ENCODE measurements at regions not wholly inside any gene's neighbourhood (a gene's known extent, or its start where the extent isn't known, plus 50 kb on each side); places are given as distances from the start of the nearest gene placed in this dataset.

DNA sequence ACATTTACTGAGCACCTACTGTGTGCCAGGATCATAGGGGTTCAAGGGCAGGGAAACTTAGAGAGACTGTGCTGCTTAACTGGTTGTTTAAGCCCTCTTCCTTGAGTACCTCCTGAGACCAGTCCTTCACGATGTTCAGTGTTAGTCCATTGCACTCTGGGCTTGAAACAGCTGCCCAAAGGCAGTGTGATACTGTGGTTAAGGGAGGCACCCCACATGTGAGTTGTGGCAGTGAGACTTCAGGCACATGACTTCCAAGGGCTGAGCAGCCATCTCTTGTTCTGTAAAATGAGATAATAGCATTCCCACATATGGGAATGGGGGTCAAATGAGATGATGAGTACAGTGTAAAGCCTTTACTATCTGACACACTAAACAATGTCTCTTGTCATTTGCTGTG, 75.1 kb downstream of the LINGO1 start:
- no peak for DNase-seq

DNA sequence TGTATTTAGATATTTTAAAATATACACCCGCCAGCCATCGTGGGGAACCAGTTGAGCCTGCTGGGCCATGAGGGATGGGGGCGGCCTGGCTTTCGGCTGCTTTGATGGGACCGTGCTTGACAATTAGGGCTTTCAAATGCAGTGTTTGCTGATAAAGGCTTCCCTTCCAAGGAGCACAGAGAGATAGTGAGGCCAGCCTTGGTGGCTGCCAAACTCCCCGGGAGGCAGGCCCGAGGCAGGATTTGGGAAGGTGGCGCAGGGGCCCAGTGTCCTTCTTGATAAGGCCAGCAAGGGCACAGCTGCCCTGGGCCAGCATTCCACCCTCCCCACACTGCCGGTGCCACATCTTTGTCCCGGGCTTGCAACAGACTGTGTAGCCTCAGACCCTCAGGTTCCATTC, 75.6 kb downstream of the LINGO1 start:
- peak in 1 of 56 donors; percentile 29 for DNase-seq

DNA sequence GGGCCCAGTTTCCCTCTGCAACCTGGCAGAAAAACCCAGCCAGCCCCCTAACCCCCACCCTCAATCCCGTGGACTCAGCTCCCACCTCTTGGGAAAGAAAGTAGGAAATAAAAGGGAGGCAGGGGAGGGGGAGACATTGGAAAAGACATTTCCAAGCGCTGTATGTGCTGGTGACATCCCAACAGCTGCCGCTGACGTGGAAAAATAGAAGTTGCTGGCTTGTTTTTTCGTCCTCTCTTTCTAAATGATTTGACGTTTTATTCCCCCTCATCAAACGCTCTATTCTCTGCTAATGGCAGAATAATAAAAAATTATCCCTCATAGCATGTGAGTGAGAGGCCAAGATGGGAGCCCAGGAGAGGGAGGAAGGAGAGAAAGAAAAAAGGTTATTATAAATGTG, 76.1 kb downstream of the LINGO1 start:
- no peak for DNase-seq

DNA sequence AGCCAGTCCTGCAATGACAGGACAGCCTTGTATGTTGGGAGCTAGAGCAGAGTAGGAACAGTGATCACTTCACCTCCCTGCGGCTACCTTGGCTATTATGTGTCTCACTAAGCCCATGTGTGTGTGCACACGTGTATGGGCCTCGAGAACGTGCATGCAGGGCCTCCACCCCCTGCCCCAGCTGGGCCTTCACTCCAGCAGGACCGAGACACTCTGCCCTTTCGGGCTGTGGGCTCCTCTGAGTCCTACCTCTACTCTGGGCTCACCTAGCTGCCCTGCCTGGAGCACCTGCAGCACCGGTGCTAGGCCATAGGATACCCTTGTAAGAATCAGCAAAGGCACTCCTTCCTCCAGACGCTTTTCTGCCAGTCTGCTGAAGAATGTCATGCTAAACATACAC, 77.5 kb downstream of the LINGO1 start:
- DNase-seq = peak in 1 of 56 donors; percentile 54

DNA sequence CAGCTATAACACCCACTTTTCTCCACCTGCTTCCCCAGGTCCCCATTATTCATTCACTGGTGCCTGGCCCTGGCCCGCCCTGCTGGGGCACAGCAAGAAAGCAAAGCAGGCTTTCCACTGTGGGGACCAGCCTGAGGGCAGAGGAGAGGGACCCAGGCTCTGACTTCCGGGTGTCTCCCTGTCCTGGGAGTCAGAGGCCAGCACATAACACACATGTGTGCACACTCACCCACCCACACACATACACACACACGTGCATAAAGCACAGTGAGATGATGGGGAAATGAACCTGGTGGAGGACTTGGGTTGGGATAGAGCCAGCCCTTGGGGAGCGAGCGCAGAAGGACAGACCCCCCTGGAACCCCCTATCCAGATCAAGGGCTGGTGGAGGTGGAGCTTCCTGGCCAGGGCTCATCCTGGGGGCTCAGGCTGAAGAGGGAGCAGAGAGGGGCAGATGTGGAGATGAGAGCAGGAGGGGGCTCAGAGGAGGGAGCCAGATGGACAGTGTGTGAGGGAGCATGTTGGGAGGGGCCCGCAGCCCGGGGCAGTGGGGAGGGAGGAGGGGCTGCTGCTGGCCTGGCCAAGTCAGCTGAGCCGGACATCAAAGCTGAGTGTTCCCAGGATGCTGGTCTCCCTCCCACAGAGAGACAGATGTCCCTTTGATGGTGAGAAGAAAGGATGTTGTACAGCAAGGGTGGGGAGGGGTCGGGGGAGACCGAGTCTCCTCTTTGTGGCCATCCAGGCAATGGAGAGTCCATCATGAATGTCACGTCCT, 78.2 kb downstream of the LINGO1 start:
- DNase-seq = peak in 54 of 56 donors; percentile 15 to 93 (median 80)

DNA sequence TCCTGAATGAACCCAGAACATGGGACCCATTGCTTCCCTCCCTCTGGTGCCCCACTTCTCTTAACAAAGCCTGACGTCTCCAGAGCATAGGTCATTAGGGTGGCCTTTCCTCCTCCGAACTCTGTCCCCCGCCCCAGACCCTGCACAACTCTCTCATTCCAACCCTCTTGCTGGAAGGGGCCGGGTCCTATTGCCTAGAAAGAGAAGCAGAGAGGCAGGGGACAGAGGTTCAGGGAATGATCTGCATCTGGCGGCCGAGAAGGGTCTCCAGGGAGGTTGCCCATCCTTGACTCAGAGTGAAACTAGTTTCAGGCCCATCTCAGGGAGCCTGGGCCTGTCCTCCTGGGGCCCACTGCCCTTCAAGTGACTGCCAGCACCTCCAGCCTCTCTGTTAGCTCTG, 79.0 kb downstream of the LINGO1 start:
- no peak for DNase-seq

DNA sequence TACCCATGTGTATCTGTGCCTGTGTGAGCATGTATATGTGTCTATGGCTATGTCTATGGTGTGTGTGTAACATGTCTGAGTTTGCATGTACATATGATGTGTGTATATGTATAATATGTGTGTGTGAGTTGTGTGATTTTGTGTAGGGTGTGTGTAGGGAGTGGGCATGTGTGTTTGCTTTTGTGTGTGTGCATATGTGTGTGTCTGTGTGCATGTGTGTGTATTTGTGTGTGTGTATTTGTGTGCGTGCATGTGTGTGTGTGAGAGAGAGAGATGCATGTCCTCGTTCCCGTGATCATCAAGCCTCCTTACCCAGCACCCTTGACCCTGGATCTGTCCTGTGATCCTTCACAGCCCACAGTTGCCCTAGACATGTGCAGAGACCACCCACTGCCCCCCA, 79.5 kb downstream of the LINGO1 start:
- no peak for DNase-seq

DNA sequence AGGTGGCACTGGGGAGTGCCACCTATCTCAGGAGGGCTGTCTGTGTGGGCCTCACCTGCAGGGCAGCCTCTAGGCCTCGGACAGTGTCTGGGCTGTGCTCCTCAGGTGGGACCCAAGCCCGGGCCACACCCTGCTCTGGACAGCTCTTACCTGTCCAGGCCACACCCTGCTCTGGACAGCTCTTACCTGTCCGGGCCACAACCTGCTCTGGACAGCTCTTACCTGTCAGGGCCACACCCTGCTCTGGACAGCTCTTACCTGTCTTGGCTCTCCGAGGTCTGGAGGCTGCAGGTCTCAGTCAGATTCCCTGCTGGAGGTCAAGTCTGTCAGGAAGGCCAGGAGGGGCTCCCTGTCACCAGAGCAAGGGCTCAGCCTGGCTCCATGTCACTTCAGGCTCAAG, 80.6 kb downstream of the LINGO1 start:
- DNase-seq = no peak

DNA sequence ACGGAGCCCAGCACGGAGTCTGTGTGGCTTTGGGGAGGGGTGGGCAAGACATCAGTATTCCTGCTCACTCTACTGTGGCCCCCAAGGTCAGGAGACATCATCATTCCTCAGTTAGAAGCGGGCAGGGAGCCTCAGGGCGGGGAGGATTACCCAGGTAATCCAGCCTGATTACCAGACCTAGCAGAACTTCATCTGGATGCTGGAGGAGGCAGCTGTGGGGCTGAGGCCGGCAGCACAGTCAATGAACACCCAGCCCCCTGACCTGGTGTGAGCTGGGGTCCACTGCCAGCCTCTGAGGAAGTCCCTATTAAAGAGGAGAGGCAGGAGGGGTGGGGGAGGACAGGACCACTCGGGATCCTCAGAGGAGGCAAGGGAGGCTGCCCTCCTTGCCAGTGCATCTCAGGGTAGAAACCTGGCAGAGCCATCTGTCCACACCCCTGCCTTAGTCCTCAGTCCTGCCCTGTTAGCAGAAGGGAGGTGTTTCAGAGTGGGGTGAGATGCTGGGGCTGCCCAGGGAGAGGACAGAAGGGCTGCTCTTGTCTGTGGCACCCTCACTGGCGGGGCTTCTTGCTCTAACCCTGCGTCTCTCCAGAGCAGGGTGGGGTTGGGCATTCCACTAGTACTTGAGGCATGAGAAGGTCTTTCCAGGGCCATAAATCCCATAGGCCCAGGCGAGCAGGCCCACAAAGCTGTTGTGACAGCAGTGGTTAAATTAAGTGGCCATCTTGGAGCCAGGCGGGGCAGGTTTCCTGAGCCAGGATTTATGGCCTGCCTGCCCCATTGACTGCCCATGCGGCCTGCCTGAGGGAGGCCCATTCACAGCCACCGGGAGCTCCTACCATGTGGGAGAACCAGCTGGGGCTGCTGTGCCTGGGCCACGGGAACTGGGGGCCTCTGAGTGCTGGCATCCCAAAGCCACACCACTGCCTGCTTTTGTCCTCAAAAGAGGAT, 82.1 kb downstream of the LINGO1 start:
- peak in 5 of 56 donors; percentile 13 to 43 (median 30) for DNase-seq

DNA sequence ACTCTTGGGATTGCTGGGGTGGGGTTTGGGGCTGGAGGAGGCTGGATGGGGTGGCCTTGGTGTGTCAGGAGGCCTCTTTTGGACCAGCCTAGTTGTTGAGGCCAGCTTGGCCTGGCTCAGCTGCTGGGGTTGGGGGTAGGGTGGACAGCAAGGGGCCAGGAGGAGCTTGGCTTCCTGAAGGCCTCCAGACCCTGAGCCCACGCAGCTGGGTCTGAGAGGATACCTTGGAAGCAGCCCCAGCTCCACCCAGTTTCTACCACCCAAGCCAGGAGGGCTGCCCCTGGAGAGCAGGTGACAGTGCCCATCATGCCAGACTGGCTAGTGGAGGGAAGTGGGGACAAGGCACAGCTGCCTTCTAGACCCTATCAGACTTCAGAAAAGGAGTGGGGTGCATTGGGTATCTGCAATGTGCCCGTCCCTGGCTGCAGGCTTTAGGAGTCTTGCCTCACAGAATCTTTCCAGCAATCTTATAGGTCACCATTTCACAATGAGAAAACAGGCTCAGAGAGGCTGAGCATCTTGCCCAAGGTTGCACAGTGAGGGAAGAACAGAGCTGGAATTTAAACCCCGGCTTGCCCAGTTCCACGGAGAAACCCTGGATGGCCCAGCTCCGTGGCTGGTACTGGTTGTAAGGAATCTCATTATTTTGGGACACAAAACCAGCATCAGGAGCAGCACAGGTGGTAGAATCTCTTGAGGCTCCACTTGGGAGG, 83.0 kb downstream of the LINGO1 start:
- no peak for DNase-seq

DNA sequence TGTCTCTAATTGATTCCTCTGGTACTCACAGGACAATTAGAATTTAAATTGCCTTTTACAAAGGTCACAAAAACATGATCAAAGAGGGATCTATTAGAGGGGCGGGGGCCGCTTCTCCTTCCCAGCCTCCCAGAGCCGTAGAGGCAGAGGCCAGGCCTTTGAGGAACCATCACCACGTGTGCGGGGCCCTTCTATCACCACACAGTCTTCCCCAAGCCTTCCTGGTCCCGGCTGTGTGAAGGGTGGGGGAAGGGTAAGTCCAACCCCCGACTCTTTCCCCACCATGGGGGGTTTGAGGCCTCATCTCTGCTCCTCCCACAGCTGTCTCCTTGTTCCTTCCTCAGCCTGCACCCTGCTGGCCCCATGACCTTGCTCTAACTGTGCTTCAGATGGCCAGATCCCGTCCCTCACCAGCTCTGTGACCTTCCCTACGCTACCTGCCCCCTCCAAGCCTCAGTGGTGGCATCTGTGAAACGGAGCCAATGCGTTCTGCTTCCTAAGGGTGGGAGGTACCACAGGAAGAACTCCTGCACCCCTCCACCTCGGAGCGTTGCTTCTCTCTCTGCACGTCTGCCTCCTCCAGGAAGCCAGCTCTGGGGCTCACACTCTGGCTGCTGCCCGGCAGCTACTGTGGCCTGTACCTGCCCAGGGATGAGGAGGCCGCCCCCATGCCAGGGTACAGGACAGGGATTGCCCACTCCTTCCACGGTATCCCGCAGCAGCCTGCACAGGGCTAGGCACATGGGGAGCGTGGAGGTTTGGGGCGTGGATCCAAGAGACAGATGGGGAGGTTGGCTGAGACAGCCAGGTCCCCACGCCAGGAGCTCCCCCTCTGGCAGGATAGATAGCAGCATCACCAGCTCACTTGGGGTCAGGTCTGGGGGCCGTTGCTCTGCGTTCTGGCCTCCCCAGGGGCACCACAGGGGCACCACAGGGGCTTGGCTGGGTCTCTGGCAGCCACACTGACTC, 83.8 kb downstream of the LINGO1 start:
- DNase-seq = no peak

DNA sequence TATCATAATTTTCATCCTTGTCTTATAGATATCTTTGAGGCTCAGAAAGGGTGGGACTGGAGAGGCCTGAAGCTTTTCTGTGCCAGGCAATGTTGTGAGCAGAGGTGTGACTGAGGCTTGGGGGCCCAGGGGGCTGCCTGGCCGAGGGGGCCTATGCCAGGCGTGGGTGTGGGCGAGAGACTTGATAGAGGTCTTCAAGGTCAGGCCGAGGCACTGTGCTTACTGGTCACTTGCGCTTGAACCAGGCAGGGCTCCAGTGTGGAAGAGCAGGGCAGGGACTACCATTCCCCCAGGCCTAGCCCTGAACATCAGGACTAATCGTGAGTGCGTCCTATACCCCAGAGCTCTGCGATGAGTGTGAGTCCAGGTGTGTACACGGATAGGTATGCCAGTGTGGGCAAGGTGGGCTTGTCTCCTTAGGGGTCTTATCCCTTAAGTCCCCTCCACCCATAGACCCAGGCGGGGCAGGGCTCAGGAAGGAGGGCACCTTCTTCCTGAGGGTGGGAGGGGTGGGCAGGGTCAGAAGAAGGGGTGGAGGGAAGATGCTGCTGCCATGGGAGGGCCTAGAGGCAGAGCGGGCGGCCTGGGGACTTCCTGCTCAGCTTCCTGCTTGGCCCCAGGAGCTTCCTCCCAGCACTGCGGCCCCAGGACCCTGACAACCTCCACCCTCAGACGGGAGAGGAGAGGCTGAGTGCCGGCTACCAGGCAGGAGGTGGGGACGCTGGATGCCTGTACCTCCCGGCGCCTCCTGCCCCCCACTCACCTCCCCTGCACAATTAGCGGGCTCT, 84.7 kb downstream of the LINGO1 start:
- DNase-seq = no peak

DNA sequence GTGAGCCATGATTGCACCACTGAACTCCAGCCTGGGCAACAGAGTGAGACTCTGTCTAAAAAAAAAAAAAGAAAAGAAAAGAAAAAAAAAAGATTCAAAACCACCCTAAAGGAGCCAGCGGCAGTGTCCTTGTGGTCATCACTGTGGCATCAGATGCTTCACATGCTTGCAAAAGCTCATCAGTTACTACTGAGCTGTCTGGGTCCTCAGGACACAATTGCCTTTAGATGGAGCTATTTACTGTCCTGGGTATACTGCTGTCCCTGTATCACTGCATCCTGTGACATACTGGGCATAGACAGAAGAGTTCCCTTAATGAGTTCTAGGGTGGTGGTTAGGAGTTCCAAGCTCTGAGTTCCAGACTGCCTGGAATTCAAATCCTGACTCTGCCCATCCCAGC, 85.8 kb downstream of the LINGO1 start:
- no peak for DNase-seq

DNA sequence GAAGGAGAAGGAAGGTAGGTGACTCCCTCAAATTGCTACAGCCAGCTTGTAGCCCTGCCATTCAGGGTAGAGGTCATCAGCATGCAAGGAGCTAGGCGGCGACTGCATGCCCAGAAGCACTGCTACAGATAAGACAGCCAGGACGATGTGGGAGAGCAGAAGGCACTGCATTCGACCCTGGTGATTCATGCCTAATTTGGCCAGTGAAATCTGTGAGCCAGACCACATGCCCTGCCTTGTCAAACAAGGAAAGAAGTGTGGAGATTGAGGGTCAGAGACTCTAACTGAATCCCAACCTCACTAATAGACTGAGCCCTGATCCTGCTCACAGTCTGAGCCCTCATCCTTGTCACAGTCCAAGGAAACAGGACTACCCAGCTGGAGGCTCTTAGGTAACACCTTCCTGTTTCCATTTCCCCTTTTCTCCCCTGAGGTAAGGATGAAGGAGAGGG, 86.6 kb downstream of the LINGO1 start:
- DNase-seq = no peak

DNA sequence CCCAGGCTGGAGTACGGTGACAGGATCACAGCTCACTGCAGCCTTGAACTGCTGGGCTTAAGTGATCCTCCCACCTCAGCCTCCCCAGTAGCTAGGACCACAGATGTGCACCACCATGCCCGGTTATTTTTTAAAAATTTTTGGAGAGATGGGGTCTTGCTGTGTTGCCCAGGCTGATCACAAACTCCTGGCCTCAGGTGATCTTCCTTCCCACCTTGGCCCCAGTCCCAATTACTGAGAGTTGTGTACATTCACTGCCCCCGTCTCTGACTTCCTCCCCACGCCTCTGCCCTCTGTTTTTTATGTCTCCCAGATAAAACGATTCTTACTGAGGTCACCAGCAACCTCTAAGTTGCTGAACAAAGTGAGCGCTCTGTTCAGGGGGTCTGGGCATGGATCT, 87.7 kb downstream of the LINGO1 start:
- no peak for DNase-seq

DNA sequence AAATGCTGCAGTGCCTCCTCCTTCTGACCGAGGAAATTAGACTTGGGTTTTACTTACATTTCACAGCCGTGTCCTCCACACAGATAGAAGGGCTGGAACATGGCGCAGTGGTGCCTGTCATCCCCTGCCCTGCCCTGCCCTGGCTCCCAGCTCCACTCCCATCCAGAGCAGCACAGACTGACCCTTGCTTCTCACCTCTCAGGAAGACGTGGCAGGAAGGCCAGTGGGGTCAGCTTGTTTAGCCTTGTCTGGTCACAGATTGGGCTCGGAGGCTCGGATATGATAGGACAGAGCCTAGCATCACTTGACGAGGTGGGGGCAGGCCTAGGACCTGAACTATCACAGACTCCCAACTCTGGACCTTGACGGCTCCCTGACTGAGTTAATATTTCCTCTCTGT, 88.5 kb downstream of the LINGO1 start:
- no peak for DNase-seq

DNA sequence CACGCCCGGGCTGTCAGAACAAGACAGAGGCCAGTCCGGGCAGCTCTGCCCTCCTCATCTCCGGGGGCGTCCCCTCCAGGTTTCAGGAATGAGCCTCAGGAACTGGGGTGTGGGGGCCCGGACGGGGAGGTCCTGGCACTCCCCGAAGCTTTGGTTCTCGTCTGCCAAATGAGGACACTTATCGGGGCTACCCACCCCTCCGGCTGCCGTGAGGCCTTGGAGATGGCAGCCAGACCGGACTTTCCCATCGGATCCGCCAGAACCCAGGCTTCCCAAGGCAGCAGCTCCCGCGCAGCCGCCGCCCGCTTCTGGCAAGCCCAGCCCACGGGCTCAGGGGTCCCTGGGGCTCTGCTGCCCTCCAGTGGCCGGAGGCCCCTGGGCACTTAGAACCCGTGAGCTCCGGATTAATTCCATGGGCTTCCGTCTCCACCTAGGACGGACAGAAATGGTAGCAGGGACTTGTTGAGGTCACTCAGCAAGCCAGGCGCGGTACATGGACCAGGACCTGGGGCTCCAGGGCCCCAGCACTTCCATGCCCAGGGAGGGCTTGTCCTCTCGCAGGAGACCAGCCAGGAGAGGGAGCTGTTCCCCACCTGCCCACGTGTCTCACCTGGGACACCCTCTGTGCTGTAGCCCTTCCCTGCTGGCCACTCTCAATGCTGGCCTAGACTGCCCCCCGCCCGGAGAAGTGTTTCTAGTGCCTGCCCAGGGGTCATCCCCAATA, 89.4 kb downstream of the LINGO1 start:
- peak in 54 of 56 donors; percentile 40 to 91 (median 80) for DNase-seq

DNA sequence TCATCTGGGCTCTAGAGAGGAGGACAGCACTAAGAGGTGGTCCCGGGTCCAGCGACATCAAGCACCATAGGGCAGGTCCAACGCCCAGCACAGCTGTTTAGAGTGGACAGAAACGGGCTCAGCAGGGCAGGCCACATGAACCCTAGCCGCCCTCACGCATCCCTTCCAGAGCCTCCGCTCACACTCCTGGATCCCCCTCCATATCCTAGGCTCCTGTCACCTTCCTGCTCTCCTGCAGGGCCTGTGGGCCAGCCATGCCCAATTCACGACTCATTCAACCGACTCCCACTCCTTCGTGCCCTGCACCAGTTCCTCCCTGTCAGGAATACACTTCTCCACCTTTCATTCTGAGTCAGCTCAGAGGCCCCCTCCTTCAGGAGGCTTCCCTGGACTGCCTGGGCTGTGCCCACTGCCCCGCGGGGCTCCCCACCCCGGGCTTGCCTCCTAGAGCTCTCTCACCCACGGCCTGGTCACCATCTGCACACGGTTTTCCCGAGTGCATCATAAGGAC, 90.2 kb downstream of the LINGO1 start:
- DNase-seq = peak in 1 of 56 donors; percentile 32

Measured in nucleus accumbens (tissue), 56 donors.